GM21367 (cell line): ENCODE measurements at regions not wholly inside any gene's neighbourhood (a gene's known extent, or its start where the extent isn't known, plus 50 kb on each side); places are given as distances from the start of the nearest gene placed in this dataset.
"Not testable (repeated sequence)": the region's sequence is repeated elsewhere in the genome, so short reads cannot be mapped to it uniquely, and the experiment has no call there.

ENCODE experiments used
- ATAC-seq: cut with Tn5 transposase; IDR thresholded peaks from one replicate; pipeline ENCODE4 v1.9.1; 2021; ENCODE audit not compliant: unreplicated experiment

GRCh38 chr13:83498045-83498444 is 384.2 kb downstream of the SLITRK1 start:
- no peak for ATAC-seq

GRCh38 chr13:83496501-83496900 is 385.8 kb downstream of the SLITRK1 start:
- ATAC-seq = no peak

- ATAC-seq = no peak
Measured at GRCh38 chr13:83485101-83485500, 397.2 kb downstream of the SLITRK1 start.

- ATAC-seq = no peak
Measured at GRCh38 chr13:83471011-83471410, 411.3 kb downstream of the SLITRK1 start.

- no peak for ATAC-seq
Measured at GRCh38 chr13:83470133-83470797, 412.0 kb downstream of the SLITRK1 start.

- no peak for ATAC-seq
Measured at GRCh38 chr13:83453723-83454122, 428.6 kb downstream of the SLITRK1 start.

- no peak for ATAC-seq
Measured at GRCh38 chr13:83453300-83453699, 429.0 kb downstream of the SLITRK1 start.

GRCh38 chr13:83452292-83452950 is 429.9 kb downstream of the SLITRK1 start:
- ATAC-seq = no peak

- no peak for ATAC-seq
Measured at GRCh38 chr13:83450591-83450990, 431.7 kb downstream of the SLITRK1 start.

- ATAC-seq = no peak
Measured at GRCh38 chr13:83449668-83450395, 432.4 kb downstream of the SLITRK1 start.

- no peak for ATAC-seq
Measured at GRCh38 chr13:83440465-83440864, 441.8 kb downstream of the SLITRK1 start.

- ATAC-seq = not testable (repeated sequence)
Measured at GRCh38 chr13:83439464-83439863, 442.8 kb downstream of the SLITRK1 start.

GRCh38 chr13:83423861-83424260 is 458.4 kb downstream of the SLITRK1 start:
- ATAC-seq = no peak

GRCh38 chr13:83423381-83423780 is 458.9 kb downstream of the SLITRK1 start:
- ATAC-seq = no peak

- ATAC-seq = no peak
Measured at GRCh38 chr13:83414393-83414792, 467.9 kb downstream of the SLITRK1 start.

GRCh38 chr13:83386609-83387008 is 495.7 kb downstream of the SLITRK1 start:
- ATAC-seq = no peak

- no peak for ATAC-seq
Measured at GRCh38 chr13:83378908-83379307, 503.4 kb downstream of the SLITRK1 start.

- no peak for ATAC-seq
Measured at GRCh38 chr13:83377491-83377890, 504.8 kb downstream of the SLITRK1 start.

GRCh38 chr13:83372786-83373185 is 509.5 kb downstream of the SLITRK1 start:
- ATAC-seq = no peak

- ATAC-seq = no peak
Measured at GRCh38 chr13:83365723-83366122, 516.6 kb downstream of the SLITRK1 start.

- ATAC-seq = no peak
Measured at GRCh38 chr13:83355041-83355440, 527.2 kb downstream of the SLITRK1 start.

- ATAC-seq = no peak
Measured at GRCh38 chr13:83352391-83352790, 529.9 kb downstream of the SLITRK1 start.
